ENCODE measurements at regions not wholly inside any gene's neighbourhood (a gene's known extent, or its start where the extent isn't known, plus 50 kb on each side); places are given as distances from the start of the nearest gene placed in this dataset.

GRCh38 chr13:68261105-68261504 is 1031.0 kb upstream of the PCDH9 start:
- Mint-ChIP-seq H3K4me3 (no peak overlapping the region), H3K27me3 (ENCODE audit: low read depth, poor library complexity) (no peaks in the 10 kb centered on the region), H3K27ac (peak overlapping the region; percentile 61), H3K4me1 (peaks cover 11% of the 10 kb centered on the region), H3K36me3 (ENCODE audit: low read depth) (no peaks in the 10 kb centered on the region), H3K9me3 (peaks cover 9% of the 10 kb centered on the region)
- DNase-seq: no peak
- TF ChIP-seq CTCF (IDR thresholded peaks at IDR 0.05): no peak

GRCh38 chr13:68257111-68257842 is 1027.1 kb upstream of the PCDH9 start:
- Mint-ChIP-seq H3K9me3 (peaks cover 9% of the 10 kb centered on the region), H3K4me1 (peaks cover 18% of the 10 kb centered on the region), H3K27ac (peak overlapping the region; percentile 20), H3K27me3 (ENCODE audit: low read depth, poor library complexity) (no peaks in the 10 kb centered on the region), H3K4me3 (no peak overlapping the region), H3K36me3 (ENCODE audit: low read depth) (no peaks in the 10 kb centered on the region)
- no peak for TF ChIP-seq CTCF (IDR thresholded peaks at IDR 0.05)
- peak; percentile 24 for DNase-seq

- Mint-ChIP-seq H3K27me3 (ENCODE audit: low read depth, poor library complexity) (no peaks in the 10 kb centered on the region), H3K4me3 (no peak overlapping the region), H3K4me1 (peaks cover 18% of the 10 kb centered on the region), H3K36me3 (ENCODE audit: low read depth) (no peaks in the 10 kb centered on the region), H3K27ac (no peak overlapping the region), H3K9me3 (peaks cover 9% of the 10 kb centered on the region)
- no peak for DNase-seq
- TF ChIP-seq CTCF (IDR thresholded peaks at IDR 0.05): no peak
Observed at GRCh38 chr13:68254151-68254550, 1024.0 kb upstream of the PCDH9 start.

- Mint-ChIP-seq H3K4me3 (no peak overlapping the region), H3K27me3 (ENCODE audit: low read depth, poor library complexity) (no peaks in the 10 kb centered on the region), H3K9me3 (no peaks in the 10 kb centered on the region), H3K4me1 (peaks cover 9% of the 10 kb centered on the region), H3K36me3 (ENCODE audit: low read depth) (no peaks in the 10 kb centered on the region), H3K27ac (no peak overlapping the region)
- no peak for TF ChIP-seq CTCF (IDR thresholded peaks at IDR 0.05)
- DNase-seq: no peak
Observed at GRCh38 chr13:68234274-68234673, 1004.1 kb upstream of the PCDH9 start.

- DNase-seq: no peak
- Mint-ChIP-seq H3K4me1 (peaks cover 9% of the 10 kb centered on the region), H3K4me3 (no peak overlapping the region), H3K9me3 (no peaks in the 10 kb centered on the region), H3K27me3 (ENCODE audit: low read depth, poor library complexity) (no peaks in the 10 kb centered on the region), H3K27ac (peak overlapping the region; percentile 25), H3K36me3 (ENCODE audit: low read depth) (no peaks in the 10 kb centered on the region)
- TF ChIP-seq CTCF (IDR thresholded peaks at IDR 0.05): no peak
Observed at GRCh38 chr13:68232351-68233130, 1002.4 kb upstream of the PCDH9 start.

All from nephron progenitor cell (in vitro differentiated cells).